GM08714 (cell line): ENCODE measurements at regions not wholly inside any gene's neighbourhood (a gene's known extent, or its start where the extent isn't known, plus 50 kb on each side); places are given as distances from the start of the nearest gene placed in this dataset.
"Not testable (repeated sequence)": the region's sequence is repeated elsewhere in the genome, so short reads cannot be mapped to it uniquely, and the experiment has no call there.

Experiments
- H3K4me3 ChIP-seq: fragments of 200-500 bp; sonication (Bioruptor generic); 2 replicates; pipeline ENCODE4 v1.5.1; 2014; ENCODE audit warnings: mild to moderate bottlenecking, low read length, inconsistent platforms
- ZNF274 ChIP-seq: IDR thresholded peaks from 2 replicates; pipeline ENCODE4 v1.6.1; 2012; ENCODE audit warnings: mild to moderate bottlenecking, low read depth, low read length

GRCh38 chr4:75422998-75423397, 91.2 kb downstream of the RCHY1 start:
- no peak overlapping the region for H3K4me3 ChIP-seq
- no peak for TF ChIP-seq ZNF274

- no peak overlapping the region for H3K4me3 ChIP-seq
- no peak for TF ChIP-seq ZNF274
These were observed 101.5 kb downstream of the RCHY1 start for GRCh38 chr4:75412746-75413145.

- no peak for TF ChIP-seq ZNF274
- no peak overlapping the region for H3K4me3 ChIP-seq
These were observed 115.7 kb downstream of the RCHY1 start for GRCh38 chr4:75398501-75398900.

- no peak overlapping the region for H3K4me3 ChIP-seq
- TF ChIP-seq ZNF274 = no peak
These were observed 122.6 kb downstream of the RCHY1 start for GRCh38 chr4:75391489-75392166.

GRCh38 chr4:75386426-75386825, 127.8 kb downstream of the RCHY1 start:
- not testable (repeated sequence) for H3K4me3 ChIP-seq

- TF ChIP-seq ZNF274 = no peak
- no peak overlapping the region for H3K4me3 ChIP-seq
These were observed 129.1 kb downstream of the RCHY1 start for GRCh38 chr4:75385106-75385505.

- TF ChIP-seq ZNF274 = no peak
- H3K4me3 ChIP-seq = no peak overlapping the region
These were observed 137.7 kb downstream of the RCHY1 start for GRCh38 chr4:75376543-75376942.

GRCh38 chr4:75371915-75372314, 142.3 kb downstream of the RCHY1 start:
- TF ChIP-seq ZNF274 = no peak
- no peak overlapping the region for H3K4me3 ChIP-seq

- H3K4me3 ChIP-seq = no peak overlapping the region
- TF ChIP-seq ZNF274 = no peak
These were observed 143.6 kb downstream of the RCHY1 start for GRCh38 chr4:75370576-75370975.

GRCh38 chr4:75345423-75345822, 168.8 kb downstream of the RCHY1 start:
- TF ChIP-seq ZNF274 = no peak
- H3K4me3 ChIP-seq = no peak overlapping the region

GRCh38 chr4:75344915-75345314, 169.3 kb downstream of the RCHY1 start:
- no peak overlapping the region for H3K4me3 ChIP-seq
- no peak for TF ChIP-seq ZNF274

- no peak overlapping the region for H3K4me3 ChIP-seq
- TF ChIP-seq ZNF274 = no peak
These were observed 170.9 kb downstream of the RCHY1 start for GRCh38 chr4:75343333-75343732.

- H3K4me3 ChIP-seq = no peak overlapping the region
- no peak for TF ChIP-seq ZNF274
These were observed 173.6 kb downstream of the RCHY1 start for GRCh38 chr4:75340561-75340960.

GRCh38 chr4:75338352-75338880, 175.8 kb downstream of the RCHY1 start:
- no peak for TF ChIP-seq ZNF274
- no peak overlapping the region for H3K4me3 ChIP-seq

GRCh38 chr4:75327804-75328512, 186.2 kb downstream of the RCHY1 start:
- H3K4me3 ChIP-seq = no peak overlapping the region
- no peak for TF ChIP-seq ZNF274
